Erythroblast (primary cell): ENCODE measurements at regions not wholly inside any gene's neighbourhood (a gene's known extent, or its start where the extent isn't known, plus 50 kb on each side); places are given as distances from the start of the nearest gene placed in this dataset.

Experiments
- DNase-seq, 2 experiments: peaks; one replicate each; lab custom pipeline; 2025; lab: John Stamatoyannopoulos, UW
- GATA1 ChIP-seq: IDR thresholded peaks from 2 replicates; pipeline ENCODE4 v1.6.1; 2011; ENCODE audit warnings: low read depth, mild to moderate bottlenecking, control low read depth, low read length, moderate library complexity
- POLR2A ChIP-seq: IDR thresholded peaks from 2 replicates; pipeline ENCODE4 v1.6.1; 2011; ENCODE audit warnings: mild to moderate bottlenecking, low read length

DNA sequence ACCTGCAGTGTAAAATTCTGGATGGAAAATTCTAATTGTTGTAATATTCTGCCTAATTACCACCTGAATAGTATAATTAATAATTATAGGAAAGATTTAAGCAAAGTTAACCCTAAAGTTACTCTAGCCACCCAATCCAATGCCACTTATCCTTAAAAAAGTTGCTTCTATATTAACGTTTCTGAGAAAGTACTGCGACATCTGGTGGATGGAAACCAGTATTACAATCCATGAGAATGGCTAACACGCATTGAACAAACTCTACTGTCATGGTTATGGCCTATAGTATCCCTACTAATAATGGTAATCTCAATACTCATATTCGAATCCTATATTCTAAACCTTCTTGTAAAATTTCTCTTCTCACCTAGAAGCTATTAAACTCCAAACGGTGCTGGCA, 1551.8 kb downstream of the SLITRK1 start:
- TF ChIP-seq POLR2A (no peak), GATA1 (no peak)
- peak; percentile 4 to 43 for DNase-seq

DNA sequence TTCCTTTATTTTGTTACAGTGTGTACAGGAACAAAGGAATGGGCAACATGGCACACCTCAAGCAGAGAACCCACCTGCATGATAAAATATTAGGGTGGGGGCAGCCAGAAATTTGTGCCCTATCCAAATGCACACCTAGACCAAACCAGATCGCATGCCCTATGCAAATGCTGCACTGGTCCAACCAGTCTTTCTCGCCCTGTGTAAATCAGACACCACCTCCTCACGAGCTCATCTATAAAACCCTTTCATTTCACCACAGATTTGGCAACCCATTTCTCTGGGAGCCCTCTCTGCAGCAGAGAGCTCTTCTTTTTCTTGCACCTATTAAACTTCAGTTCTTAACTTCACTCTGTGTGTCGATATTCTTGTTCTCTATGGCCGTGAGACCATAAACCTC, 1559.2 kb downstream of the SLITRK1 start:
- no peak for DNase-seq

DNA sequence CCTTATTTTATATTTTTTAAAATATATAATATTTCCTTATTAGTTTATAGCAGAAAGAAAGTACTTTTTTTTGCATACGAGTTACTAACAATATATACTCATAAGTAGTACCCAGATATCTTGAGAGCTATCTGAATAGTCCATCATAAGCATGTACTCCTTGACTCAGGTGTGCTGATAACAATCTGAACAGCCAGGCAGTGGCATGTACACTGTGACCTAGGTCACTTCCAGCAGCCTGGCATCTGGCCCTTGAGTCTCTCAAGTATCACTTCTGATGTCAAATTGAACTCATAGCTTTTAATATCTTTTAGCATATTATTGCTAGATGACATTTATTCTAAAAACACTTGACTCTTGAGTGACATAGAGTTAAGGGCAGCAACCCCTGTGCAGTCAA, 1576.7 kb downstream of the SLITRK1 start:
- TF ChIP-seq POLR2A (no peak), GATA1 (no peak)
- DNase-seq, result no peak

More for the DNA sequence above, 1559.2 kb downstream of the SLITRK1 start:
- TF ChIP-seq POLR2A, result no peak
- TF ChIP-seq GATA1, result no peak

DNA sequence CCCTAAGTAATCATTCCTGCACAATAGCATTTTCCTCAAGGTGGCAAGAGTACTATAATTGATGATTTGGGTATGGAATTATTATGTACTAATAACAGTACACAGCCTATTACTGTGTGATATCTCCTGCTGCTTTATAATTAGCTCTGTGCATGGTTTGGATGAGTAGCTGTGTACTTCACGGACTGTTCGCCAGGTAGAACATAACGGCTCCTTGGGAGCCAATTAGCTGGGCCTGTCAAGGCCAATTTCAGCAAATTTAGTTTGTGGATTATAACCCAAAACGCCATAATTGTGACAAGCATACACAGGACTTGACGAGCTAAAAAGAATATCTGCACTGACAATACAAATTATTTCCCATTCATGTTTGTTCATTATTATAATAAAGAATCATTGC, 1584.2 kb downstream of the SLITRK1 start:
- DNase-seq, result no peak
- TF ChIP-seq GATA1, result no peak
- no peak for TF ChIP-seq POLR2A

DNA sequence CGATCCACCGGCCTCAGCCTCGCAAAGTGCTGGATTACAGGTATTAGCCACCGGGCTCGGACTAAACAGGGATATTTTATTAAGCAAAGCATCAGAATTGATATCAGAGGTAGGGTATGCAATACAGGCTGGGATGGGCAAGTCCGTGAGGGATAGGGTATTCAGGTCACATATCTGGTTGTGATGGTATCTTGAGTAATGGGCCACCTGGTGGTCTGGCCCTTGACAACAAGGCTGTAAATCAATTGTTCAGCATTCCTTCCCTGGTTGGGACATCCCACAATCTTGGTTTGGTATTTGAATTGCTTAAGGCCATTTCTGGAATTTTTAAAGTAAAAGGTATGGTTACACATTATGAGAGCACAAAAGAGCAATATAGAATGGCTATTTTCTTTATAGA, 1588.0 kb downstream of the SLITRK1 start:
- no peak for TF ChIP-seq POLR2A
- TF ChIP-seq GATA1, result no peak
- DNase-seq, result no peak

DNA sequence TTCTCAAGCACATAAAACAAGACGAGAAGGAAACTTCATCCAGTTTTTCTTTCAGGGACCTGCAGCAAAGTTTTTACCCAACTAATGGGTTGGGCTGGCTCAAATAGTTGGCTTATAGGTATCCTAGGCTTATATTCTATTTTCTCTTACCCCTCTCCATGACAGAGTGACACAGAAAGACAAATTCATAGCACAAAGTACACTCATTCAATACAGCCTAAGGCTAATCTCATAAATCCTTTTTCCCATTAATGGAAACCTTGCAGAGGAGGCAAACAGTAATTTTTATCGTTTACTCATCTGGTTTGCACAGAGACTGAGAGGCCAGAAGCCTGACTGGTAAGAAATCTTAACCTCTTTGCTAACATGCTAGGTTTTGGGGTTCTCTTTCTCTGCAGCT, 1589.9 kb downstream of the SLITRK1 start:
- no peak for TF ChIP-seq POLR2A
- no peak for TF ChIP-seq GATA1
- DNase-seq, result no peak

DNA sequence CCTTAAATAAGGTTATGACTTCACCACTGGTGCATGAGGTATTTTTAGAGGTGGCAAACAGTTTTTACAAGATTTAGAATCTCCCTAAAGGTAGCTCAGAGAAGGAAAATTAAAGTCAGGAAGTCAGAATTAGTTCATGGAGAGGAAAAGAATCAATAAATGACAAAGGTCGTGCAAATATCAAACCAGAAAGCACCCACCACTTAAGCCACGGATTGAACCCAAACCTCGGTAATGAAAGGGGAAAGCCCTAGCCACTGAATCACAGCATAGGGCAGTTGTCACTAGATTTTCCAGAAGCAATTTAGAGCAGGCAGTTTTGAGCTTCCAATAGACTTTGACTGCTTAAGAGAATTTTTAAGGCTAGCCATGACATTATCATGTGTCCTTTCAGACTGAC, 1590.4 kb downstream of the SLITRK1 start:
- no peak for DNase-seq
- TF ChIP-seq POLR2A (no peak), GATA1 (no peak)

DNA sequence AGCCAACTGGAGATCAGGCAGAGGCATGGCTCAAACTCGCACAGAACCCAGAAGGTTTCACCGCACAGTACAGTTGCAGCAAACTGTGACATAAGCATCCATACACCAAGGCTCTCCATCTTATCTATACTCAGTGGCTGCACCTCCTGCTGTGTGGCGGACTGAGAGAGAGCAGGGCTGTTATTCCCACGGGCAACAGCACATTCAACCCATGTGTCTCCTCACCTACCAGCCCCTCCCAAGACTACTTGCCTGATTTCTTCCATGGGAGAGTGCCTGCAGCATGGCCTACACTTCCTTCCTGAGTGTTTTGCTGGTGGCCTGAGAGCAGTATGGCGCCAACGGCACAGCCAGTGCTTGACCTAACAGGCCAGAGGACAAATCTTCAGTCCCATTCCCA, 1606.6 kb downstream of the SLITRK1 start:
- TF ChIP-seq POLR2A, result no peak
- TF ChIP-seq GATA1, result no peak
- DNase-seq, result no peak

DNA sequence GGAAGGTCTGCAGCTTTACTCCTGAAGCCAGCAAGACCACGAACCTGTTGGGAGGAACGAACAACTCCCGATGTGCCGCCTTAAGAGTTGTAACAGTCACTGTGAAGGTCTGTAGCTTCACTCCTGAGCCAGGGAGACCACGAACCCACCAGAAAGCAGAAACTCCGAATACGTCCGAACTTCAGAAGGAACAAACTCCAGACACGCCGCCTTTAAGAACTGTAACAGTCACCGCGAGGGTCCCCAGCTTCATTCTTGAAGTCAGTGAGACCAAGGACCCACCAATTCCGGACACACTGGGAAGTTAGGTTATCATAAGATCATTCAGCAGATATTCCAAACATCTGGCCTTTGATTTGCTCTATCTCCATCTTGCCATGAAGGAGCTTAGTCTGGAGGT, 1623.0 kb downstream of the SLITRK1 start:
- TF ChIP-seq GATA1, result no peak
- TF ChIP-seq POLR2A, result no peak
- no peak for DNase-seq

DNA sequence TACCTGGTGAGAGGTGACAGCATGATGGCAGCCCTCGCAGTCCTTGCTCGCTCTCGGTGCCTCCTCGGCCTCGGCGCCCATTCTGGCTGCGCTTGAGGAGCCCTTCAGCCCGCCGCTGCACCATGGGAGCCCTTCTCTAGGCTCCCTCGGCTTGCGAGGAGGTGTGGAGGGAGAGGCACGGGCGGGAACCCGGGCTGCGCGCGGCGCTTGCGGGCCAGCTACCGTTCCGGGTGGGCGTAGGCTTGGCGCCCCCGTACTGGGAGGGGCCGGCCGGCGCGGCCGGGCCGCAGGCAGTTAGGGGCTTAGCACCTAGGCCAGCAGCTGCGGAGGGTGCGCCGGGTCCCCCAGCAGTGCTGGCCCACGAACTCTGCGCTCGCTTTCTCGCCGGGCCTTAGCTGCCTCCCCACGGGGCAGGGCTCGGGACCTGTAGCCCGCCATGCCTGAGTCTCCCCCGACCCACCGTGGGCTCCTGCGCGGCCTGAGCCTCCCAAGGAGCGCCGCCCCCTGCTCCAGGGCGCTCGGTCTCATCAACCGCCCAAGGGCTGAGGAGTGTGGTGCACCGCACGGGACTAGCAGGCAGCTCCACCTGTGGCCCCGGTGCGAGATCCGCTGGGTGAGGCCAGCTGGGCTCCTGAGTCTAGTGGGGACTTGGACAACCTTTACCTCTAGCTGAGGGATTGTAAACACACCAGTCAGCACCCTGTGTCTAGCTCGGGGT, 1624.3 kb downstream of the SLITRK1 start:
- DNase-seq, result no peak
- no peak for TF ChIP-seq POLR2A

DNA sequence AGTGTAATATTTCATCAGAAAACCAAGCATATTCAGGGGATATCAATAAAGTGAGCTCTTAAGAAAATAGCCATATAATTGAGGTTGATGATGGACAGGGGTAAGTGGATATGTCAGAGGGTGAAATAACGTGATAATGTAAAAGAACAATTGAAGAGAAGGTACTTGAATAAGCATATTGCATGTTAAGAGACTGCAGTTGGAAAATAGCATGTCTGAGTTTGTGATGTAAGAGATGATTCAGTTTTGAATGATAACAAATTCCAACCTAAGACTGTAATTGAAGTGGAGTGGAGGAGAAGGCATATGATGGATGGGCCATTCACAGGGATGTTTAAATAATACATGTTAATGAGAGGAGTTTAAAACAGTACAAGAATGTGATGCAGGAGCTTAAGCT, 1633.5 kb downstream of the SLITRK1 start:
- no peak for DNase-seq
- TF ChIP-seq GATA1, result no peak
- no peak for TF ChIP-seq POLR2A

DNA sequence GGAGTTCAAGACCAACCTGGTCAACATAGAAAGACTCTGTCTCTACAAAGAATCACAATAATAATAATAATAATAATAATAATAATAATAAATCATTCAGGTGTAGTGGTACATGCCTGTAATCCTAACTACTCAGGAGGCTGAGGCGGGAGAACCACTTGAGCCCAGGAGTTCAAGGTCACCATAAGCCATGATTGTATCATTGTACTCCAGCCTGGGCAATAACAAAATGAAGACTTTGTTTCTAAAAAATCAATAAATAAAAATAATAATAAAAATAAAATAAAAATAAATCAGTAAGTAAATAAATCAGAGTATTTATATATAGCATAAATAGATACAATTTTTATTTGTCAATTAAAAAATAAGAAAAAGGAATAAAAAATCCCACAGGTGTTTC, 1636.4 kb downstream of the SLITRK1 start:
- TF ChIP-seq POLR2A (no peak), GATA1 (no peak)
- no peak for DNase-seq

DNA sequence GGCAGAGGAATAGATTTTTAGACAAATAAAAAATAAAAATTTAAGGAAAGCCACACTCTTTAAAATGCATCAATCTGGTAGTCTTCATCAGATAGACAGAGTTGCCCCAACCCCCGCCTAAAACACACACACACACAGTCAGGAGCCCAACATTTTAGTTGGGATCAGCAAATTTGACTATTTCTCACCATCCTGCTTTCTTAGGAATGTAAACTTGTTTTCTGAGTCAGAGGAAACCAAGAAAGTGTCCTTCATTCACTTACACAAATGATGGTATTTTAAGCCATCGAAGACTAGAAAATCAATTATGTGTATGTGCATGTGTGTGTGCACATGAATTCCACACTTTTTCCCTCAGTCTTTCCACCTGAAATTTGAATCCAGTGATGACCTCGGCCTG, 1657.5 kb downstream of the SLITRK1 start:
- TF ChIP-seq GATA1 (no peak), POLR2A (no peak)
- no peak for DNase-seq

DNA sequence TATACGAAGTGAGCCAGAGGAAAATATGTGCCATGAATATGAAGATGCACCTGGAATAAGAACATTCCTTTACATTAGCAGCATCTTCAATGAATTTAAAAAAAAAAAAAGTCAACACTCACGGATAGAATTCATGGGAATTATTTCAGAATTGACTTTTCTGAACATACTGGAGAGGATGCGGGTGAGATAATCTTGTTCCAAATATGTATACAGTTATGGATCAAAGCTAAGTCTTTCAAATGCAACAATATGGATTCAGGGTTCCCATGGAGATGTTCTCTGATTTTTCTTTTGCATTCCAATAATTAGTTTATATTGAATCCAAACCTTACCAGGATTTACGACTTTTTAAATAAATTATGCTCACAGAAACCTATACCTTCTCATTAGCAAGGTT, 1660.7 kb downstream of the SLITRK1 start:
- no peak for TF ChIP-seq GATA1
- TF ChIP-seq POLR2A, result no peak
- no peak for DNase-seq

DNA sequence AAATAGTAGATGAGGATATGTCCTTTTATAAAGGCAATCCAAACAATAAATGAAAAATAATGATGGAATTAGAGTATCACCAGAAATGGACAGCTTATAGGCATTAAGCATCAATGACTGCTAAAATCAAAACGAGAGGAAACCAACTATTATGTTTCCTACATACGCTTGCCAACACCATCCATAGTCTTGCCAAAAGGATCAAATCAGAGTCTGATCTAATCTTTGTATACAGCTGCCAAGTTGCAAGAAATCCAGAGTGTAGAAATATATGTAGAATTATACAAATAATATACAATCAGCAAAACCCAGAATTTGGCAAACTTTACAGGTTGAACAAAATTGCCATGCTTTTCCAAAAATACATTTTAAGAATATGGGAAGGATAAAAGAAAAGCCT, 1661.6 kb downstream of the SLITRK1 start:
- no peak for DNase-seq
- TF ChIP-seq POLR2A (no peak), GATA1 (no peak)
